ENCODE measurements at regions not wholly inside any gene's neighbourhood (a gene's known extent, or its start where the extent isn't known, plus 50 kb on each side); places are given as distances from the start of the nearest gene placed in this dataset.

DNA sequence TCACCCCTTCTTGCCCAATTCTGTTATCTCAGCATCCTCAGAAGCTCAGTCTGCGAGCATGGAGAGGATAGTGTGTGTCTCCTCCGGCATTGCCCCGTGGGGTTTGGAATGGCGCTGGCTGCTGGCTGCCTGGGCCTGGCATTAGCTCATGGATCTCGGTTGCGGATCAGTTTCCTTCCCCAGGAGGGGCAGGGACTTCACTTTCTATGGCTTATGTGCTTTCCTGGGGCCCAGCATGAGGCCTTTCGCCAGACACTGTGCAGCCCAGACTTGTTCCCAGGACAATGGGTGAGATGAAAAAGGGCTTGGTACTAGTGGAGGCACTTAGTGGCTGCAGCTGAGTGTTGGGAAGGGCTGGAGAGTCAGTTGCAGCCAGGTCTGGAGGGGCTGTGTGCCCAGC is 143.3 kb downstream of the GLI2 start:
- TF ChIP-seq EP300 (IDR thresholded peaks at IDR 0.05; ENCODE audit: borderline replicate concordance) (no peak), CEBPB (IDR thresholded peaks at IDR 0.05) (no peak), USF1 (IDR thresholded peaks at IDR 0.05) (no peak), FOXM1 (IDR thresholded peaks at IDR 0.05; ENCODE audit: borderline replicate concordance, low read depth) (no peak), YY1 (IDR thresholded peaks at IDR 0.05; ENCODE audit: low read depth) (no peak), MAX (IDR thresholded peaks at IDR 0.05) (no peak), NFIC (IDR thresholded peaks at IDR 0.05) (no peak), TCF12 (IDR thresholded peaks at IDR 0.05; ENCODE audit: low read depth) (no peak)
- TF ChIP-seq, protein P1, sequence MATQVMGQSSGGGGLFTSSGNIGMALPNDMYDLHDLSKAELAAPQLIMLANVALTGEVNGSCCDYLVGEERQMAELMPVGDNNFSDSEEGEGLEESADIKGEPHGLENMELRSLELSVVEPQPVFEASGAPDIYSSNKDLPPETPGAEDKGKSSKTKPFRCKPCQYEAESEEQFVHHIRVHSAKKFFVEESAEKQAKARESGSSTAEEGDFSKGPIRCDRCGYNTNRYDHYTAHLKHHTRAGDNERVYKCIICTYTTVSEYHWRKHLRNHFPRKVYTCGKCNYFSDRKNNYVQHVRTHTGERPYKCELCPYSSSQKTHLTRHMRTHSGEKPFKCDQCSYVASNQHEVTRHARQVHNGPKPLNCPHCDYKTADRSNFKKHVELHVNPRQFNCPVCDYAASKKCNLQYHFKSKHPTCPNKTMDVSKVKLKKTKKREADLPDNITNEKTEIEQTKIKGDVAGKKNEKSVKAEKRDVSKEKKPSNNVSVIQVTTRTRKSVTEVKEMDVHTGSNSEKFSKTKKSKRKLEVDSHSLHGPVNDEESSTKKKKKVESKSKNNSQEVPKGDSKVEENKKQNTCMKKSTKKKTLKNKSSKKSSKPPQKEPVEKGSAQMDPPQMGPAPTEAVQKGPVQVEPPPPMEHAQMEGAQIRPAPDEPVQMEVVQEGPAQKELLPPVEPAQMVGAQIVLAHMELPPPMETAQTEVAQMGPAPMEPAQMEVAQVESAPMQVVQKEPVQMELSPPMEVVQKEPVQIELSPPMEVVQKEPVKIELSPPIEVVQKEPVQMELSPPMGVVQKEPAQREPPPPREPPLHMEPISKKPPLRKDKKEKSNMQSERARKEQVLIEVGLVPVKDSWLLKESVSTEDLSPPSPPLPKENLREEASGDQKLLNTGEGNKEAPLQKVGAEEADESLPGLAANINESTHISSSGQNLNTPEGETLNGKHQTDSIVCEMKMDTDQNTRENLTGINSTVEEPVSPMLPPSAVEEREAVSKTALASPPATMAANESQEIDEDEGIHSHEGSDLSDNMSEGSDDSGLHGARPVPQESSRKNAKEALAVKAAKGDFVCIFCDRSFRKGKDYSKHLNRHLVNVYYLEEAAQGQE (IDR thresholded peaks at IDR 0.05; ENCODE audit: low read depth) = no peak
